Amniotic epithelial cell (primary cell): ENCODE measurements at regions not wholly inside any gene's neighbourhood (a gene's known extent, or its start where the extent isn't known, plus 50 kb on each side); places are given as distances from the start of the nearest gene placed in this dataset.
"Not testable (repeated sequence)": the region's sequence is repeated elsewhere in the genome, so short reads cannot be mapped to it uniquely, and the experiment has no call there.

ENCODE experiments used
- DNase-seq: peaks from one replicate; pipeline ENCODE4 v3.0.0-alpha.2; 2010; ENCODE audit warnings: low read depth

DNA sequence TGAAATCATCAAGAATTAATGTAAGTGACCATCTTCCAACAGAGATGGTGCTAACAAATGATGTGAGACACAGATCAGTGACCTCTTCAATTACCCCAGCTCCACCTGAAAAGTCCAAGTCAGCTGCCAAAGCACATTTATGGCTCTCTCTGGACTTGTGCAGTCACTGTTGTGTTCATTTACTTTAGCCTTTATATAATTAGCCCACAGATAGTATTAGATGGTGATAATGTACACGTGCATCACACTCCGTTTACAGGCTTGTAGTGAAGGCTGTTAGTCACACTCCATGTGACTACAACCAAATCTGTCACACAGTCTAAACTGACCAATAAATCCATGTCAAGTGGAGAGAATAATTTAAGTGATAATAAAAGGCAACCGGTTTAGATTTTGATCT is 331.5 kb upstream of the IL12A start:
- DNase-seq: no peak

DNA sequence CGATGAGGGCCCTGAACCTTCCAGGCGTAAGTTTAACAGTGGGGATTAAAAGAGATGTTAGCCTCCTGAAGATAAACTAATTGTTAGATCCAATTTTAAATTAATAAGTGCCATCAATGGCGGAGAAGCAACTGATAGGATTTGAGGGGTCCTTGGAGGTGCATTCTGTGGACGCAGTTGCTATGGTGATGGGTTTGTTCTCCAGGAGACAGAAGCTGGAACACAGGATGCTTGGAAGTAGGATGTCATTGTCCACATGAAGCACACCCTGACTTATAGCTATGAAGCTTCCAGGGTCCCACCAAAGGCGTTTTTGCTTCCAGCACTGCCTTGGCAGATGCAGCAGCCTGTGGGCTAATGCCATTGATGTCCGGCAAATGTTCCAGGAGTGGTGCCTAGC is 331.0 kb upstream of the IL12A start:
- DNase-seq: no peak

DNA sequence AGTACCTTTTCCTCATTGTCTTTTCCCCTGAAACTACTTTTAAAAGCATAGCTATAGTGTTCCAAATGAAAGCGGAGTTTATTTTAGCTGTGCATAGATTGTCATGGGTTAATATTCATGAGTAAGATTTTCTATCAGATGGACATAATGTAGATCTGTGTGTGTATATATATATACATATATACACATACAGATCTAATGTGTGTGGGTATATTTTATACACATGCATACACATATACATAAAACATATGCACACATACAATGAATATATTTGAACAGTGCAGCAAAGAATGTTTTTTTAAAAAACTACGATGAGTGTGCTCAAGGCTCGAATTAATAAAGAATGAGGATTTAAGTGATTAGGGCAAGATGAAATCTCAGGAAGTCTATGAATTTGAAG is 328.3 kb upstream of the IL12A start:
- no peak for DNase-seq

DNA sequence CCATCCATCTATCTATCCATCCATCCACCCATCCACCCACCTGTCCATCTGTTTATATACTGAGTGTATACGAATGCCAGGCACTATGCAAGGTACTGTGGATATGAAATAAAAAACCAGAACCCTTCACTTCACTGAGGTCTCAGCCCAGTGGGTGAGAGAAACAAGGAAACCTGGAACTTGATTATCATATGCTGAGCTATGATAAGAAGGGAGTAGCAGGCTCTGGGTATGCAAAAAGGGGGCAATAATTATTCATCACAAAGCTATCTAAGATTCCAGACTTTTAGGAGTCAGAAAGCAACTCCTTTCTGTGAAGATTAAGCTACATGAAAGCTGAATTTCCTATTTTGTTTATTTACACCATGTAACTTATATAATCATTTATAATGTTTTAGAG is 327.7 kb upstream of the IL12A start:
- no peak for DNase-seq

DNA sequence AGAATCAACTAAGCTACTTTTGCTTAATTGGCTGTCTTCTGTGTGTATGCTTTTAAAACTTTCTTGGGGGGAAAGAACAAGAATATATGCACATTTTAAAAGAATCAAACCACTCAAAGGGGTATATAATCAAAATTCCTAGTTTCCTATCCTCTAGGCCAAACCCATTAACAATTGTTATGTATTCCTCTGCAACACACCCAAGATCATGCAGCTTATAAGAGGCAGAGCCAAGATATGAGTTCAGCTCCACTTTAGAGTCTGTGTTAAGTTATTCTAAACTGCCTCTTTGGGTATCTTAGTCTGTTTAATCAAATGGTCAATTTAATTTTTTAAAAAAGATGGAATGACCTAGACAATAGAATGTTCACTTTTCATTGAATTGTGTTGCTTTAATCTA is 326.1 kb upstream of the IL12A start:
- DNase-seq: no peak

DNA sequence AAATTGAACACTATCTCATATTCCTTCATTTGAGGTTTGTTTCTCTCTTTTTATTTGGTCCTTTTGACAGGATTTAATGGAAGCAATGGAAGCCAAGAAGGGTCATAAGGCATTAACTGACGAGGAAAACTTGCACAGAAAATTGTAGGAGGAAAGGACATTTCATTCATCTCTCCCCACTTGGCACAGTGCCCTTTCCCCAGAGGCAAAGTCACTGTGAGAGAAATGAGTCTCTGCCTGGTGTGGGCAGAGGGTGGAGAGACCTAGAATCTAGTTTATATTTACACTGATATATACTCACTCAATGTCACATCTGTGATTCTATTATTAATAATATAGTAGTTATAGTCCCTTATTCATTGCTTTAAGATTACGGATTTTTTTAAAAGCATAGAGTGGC is 324.6 kb upstream of the IL12A start:
- DNase-seq: peak; percentile 25

DNA sequence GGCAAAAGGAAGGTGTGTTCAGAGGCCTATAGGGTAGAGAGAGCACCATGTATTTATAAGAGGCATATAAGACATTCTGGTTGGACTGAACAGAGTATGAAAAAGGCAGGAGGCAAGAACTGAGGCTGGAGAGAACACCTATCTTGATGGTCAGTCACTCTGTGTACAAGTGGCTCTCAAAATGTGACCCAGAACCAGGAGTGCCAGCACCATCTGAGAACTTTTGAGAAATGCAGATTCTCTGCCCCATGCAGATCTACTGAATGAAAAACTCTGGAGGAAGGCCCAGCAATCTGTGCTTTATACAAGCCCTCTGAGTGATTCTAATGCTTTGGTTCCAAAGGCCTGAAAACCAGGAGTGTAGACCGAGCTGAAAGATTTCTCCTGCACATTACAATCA is 324.0 kb upstream of the IL12A start:
- DNase-seq: no peak

DNA sequence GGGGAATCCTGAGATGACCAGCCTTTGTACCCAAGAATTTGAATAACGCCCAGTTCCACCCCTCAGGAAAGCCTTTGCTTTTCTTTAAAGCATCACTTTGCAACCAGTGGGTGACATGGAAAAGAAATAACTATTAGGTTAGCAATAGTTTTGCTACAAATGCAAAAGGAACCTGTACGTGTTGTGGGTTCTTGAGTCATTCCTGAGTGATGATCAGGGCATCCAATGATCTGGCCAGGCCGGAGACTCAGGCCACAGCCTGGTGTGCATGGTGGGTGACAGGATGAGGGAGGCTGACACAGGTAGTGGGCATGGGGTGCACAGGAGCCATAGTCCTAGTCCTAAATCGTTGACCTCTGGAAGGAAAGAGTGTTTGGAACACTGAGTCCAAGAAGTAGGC is 321.4 kb upstream of the IL12A start:
- DNase-seq: no peak

DNA sequence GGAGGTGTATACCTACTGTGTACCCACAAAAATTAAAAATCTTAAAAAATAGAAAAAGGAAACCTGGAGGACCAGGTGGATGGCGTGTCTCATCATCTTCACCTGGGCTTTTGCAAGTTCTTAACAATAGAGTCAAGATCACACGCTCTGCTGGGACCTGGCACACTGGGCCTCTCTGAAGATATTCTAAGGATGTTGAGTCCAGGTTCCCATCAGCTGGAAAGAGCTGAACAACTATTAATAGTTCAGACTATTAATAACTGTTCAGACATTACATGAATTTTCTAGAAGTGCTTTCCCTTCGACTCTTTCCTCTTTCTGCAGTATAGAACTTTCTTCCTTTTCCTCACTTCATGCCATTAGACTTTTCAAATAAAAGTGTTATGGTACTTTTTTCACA is 320.2 kb upstream of the IL12A start:
- no peak for DNase-seq

DNA sequence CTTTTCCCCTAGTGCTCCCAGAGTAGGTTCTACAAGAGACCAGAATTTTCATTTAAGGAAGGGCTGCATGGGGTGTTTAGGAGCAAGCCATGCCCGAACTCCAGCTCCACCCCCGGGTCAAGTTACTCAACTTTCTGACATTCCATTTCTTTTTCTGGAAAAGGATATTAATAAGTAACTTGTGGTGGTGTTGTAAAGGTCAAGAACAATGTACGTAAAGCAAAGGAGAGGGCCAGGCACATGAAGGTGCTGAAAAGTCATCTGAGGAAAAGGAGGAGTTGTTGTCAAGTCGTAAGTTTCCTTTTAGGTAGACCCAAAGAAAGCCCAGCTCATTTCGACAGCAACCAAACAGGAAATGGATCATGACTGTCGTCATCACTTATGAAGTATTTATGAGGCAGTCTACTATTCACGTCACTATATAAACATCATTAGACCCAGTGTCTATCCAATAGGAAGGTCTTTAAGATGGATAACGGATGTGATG is 319.6 kb upstream of the IL12A start:
- peak; percentile 74 for DNase-seq

DNA sequence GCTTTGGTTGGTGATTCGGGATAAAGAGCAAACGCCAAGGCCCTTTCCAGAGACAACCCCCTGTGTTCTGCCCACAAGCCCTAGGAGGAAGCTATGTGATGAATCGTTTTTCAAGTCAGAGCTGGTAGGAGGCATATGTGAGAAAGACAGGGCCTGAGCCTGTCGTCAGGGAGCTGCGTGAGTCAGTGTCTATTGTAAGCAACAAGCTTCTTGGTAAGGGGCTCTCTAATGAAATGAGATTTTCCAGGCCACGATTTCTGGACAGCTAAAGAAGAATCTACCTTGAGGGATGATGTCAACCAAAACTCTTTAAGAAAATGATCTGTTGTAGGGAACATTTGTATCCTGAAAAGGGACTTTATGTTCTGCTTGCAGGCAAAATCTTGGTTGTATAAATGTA is 318.9 kb upstream of the IL12A start:
- DNase-seq: peak; percentile 81

DNA sequence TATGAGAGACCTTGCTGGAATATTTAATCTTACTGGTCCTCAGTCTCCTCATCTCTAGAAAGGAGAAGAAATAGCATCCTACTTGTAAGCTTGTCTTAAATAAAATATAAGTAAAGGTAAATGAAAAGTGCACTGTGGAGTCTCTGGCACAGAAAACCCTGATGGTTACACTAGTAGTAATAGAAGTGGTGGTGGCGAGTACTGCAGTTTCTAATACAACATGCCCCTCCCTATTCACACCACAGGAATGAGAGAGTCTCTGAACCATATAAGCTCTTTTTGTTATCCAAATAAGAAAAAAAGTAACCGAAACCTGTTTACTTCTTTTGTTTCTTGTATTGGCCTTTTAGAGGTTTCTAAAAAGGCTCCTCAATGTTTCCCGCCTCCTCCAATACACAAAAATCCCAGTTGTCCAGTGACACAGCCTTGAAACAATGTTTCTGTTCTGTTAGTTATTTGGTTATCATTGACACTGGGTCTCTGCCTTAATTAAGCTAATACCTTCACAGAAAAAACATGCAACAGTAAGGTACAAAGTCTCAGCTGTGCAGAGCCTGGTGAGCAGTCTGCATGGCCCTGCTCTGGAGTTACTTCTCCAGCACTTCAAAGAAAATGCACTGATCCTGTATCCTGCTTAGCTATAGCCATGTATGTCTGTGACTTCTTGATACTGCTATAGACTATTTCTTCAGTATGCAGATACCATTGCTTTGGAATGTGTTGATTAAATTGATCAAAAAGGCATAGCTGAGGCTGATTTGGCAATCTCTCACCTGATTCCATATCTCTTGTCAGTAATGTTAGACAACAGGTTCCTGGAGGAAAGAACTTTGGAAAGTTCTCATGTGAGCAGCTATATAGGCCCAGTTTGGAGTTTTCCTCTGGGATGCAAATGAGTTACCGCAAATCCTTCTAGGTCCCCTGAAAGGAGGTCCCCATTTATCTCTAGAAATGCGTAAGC is 315.6 kb upstream of the IL12A start:
- DNase-seq: no peak

DNA sequence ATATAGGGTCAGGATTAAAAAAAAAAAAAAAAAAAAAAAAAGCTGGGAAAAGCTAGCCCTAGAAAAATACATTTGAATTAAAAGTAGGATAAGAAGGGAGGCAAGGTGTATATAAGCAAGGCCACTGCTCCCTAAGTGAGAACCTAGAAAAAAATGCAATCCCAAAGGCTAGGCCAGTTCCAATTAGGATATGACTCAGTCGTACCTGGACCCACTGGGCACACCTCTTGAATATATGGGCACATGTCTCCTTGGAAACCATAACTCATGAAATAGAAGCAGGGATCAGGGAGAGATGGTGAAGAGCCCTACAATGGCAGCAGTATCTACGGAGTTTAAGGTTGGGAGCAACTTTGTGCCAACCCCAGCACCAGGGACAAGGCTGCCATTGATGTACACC is 314.1 kb upstream of the IL12A start:
- DNase-seq: no peak

DNA sequence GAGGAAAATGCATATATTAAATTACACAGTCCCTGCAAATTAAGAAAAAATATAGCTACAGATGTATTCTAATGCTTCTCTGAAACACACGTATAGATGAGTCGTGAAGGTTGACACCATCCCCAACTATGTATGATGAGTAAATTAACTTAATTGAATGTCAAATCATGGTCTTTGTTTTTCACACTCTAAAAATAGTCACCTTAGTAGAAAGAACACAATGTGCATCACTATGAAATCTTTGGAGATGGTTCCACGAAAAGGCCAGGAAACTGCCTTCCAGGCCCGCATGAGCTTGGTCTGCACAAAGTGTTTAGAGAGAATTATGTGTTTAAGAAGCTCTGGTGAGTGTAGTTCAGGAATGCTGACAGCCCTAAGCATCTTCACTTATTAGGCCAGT is 313.4 kb upstream of the IL12A start:
- no peak for DNase-seq

DNA sequence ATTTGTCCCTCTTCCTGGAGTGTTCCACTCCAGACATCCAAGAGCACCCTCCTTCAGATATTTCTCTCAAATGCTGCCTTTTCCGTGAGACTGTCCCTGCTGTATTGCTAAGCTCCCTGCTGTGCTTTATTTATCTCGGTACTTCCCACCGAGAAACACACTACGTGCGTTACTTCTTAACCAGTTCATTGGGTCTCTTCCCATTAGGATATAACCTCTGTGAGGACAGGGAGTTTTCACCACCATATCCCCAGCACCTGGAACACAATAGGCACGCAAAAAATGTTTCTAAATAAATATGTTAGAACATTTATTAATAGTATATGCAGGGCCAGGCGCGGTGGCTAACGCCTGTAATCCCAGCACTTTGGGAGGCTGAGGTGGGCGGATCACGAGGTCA is 308.7 kb upstream of the IL12A start:
- no peak for DNase-seq

DNA sequence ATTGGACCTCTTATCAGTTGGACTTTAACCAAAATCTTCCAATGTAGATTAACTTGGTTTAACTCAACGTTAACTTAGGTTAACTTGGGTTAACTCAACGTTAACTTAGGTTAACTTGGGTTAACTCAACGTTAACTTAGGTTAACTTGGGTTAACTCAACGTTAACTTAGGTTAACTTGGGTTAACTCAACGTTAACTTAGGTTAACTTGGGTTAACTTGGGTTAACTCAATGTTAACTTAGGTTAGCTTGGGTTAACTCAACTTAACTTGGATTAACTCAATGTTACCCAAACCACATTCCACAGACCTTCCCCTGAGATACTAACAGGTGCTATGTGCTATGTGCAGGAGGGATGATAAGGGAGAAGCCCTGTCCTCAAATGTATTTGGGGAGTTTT is 306.9 kb upstream of the IL12A start:
- not testable (repeated sequence) for DNase-seq

DNA sequence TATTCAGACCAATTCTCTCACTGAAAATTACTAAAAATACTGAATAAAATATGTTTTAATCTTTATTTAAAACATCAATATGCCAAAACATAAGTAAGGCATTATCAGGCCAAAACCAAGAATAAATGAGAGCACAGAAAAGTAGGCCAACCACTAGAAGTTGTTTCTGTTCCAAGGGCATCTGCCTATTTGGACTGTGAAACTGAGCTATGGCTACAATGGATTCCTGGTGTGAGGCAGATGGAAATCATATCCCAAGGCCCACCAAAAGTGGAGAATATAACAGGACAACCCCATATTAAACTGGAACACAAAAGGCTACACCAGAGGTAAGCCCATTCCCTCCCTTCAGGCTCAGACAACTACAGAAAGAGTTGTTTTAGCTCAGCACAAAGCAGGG is 302.8 kb upstream of the IL12A start:
- no peak for DNase-seq

DNA sequence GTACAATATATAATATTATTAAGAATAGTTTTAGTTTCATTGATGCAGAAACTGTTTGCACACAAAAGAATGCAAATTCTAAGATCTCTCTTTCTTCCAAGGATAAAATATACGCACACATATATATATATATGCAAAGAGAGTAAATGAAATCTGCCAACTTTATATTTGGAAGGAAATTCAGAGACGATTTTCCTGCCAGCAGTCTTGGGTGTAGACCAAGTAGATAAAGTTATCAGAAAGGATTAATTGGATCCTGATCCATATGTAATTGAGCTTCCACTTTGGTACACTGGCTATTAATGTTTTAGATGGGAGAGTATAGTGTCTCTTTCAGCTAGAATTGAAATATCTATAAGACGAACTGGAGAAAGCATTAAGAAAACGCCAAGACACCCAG is 295.4 kb upstream of the IL12A start:
- no peak for DNase-seq

DNA sequence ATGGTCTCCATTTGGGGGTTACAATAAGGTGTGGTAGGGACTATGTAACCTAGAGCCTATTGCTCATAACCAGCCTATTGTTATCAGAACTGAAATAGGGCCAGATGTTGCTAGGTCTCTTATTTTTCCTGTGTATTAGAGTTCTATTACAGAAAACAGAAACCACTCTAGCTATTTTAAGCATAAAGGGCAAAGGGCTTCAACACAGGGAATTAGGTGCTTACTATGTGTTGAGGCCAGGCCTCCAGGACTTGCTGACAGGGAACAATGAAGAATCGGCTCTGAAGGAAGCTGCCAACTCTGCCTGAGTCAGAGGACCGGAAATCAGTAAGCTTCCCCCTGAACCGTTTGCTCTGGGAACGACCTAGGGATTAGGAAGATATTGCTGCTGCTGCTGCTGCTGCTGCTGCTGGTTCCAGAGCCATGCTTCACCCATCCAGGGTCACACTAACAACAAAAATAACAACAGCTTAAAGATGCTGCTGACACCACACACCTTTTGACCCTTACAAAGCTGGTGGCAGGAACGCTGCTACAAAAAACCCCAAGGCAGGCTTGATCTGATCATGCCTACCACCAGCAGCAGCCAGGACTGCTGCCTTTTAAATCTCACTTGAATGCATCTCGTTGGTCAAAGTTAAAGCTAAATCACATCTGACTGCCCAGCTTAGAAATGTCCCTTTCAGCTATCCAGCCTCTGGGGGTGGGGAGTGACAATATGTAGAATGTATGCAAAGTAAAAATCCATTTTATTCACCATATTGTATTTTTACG is 276.9 kb upstream of the IL12A start:
- DNase-seq: peak; percentile 96

DNA sequence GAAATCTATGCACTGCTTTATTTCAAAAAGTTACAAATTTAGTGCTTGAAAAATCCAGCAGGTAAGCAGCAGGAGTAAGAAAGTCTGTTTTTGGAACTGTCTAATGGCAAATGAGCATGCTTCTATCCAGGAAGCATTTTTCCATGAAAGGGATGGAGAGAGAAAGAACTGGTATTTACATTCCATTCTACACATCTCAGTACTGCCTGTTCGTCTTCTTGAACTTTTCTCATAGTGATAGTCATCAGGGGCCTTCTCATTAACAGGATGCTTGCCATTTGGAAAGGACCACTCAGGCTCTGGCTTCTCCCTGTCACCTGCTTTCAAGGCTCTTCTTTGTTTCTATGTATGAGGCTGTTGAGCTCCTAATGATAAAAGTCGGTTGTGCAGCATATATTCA is 267.3 kb upstream of the IL12A start:
- no peak for DNase-seq

DNA sequence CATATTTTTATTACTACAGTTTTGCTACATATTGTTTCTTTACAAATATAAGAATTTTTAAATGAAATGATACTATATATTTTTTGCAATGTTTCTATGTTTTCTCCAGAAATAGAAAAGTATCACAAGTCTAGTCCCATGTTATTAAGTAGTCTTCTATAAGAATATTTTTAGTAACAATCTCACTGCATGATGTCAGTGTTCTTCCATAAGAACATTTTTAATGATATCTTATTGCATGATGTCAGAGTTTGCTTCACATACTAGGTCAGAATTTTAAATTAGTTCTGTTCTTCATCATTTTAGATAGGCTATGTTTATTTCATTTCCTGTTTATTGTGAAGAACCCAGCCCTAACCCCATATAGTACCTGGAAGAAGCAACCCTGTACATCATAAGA is 265.3 kb upstream of the IL12A start:
- no peak for DNase-seq

DNA sequence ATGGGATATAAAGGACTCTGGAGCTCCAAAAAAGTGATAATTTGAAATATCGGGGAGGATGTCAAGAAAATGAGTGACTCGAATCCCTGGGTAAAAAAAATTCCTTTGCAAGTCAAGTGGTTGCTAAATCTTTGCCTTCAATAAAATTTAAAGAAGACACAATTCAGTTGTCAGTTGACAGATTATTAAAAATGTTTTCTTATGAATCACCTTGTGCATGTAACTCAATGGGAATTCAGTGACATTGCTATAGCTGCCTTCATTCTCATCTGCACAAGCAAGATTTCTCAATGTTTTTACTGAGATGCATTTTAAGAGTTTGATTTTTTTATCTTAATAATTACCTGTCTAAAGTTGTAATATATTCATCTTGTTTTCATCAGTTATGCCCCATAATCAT is 264.0 kb upstream of the IL12A start:
- peak; percentile 55 for DNase-seq

DNA sequence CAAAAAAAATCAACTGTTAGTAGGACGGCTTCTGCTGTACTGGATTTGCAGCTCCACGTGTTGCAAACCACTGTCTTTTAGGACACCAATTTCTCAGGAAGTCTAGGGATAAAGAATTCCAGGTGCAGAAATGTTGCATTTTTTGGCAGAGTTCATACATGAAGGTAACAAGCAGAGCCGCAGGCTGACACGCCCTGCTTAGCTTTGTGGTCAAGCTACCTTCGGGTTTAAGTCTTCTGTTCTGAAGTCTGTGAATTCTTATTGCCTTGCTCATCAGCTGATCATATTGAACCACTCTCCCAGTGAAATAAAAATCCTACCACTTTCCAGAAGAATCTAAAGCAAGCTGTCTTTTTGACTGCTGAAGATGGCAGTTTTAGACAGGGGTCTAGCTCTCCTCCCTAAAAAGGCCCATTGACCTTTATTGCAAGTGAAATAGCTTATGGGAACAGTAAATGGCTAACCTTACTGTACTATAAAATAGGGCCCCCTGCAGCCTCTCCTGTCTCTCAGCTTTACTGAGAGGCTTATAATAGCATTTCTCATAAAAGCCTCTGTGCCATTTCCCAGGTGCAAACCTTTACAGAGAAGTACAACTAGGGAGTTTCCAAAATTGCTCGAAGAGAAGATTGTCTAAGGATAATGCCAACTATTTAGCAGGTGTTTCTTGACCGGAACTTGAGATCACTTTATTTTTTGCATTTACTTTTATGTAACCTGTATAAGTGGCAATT is 262.2 kb upstream of the IL12A start:
- DNase-seq: peak; percentile 49
